GM11168 (cell line): ENCODE measurements at regions not wholly inside any gene's neighbourhood (a gene's known extent, or its start where the extent isn't known, plus 50 kb on each side); places are given as distances from the start of the nearest gene placed in this dataset.

Experiments used
- in situ Hi-C: fragments of 300-500 bp; cut with MboI; formaldehyde crosslinking; loops from one replicate; pipeline ENCODE4 v1.12.0; 2022; ENCODE audit warnings: low sequenced_read_pairs; ENCODE audit not compliant: unreplicated experiment

DNA sequence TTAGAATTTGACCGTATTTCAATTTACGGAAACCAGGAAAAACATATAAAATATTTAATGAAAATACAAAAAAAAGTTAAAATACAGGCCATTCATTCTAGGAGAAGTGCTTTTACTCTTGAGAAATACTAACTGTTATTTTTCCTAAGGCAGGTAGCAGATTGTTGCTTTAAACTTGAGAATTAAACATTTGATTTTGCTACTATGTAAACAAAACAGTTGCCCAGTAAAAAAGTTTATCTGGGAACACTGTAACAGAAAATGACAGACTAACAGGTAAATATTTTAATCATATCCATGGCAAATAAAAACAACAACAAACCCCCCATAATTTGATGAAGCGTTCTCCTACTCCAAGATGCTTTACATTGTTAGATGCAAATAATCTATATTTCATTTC, 350.5 kb downstream of the CRPPA start:
- in situ Hi-C loops, result no loop called here

DNA sequence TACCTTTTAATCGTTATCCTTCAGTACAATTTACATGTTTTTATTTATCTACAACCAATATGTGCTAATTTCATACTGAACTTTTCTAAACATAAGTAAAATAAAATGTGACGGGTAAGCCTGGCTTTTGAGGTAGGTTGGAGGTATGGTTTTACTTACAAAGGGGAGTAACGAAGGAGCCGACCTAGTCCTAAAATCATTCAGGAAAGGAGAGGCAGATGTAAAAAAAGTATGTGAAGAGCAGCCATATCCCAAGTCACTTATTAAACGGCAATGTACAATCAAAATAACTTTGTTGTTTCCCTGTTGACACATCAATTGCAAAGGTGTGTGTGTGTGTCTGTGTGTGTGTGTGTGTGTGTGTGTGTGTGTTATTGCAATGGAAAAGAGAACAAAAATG, 351.3 kb downstream of the CRPPA start:
- in situ Hi-C loops, result no loop called here

DNA sequence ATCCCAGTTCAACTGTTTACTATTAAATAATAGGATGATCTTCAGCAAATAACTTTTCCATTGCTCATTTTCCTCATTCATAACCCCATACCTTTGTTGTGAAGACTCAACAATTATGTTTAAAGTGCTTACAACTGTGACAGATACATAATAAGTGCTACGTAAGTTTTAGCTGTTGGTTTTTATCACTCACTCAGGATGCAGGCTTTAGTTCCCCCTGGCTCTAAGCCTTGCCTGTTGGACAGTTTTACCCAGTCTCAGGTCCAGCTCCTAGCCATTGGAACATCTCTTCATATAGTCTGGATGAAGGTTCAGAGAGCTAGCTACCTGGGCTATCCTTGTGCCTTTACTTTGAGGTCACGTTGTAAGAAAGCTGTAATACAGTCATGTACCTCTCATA, 353.2 kb downstream of the CRPPA start:
- in situ Hi-C loops, result no loop called here

- in situ Hi-C loops, result no loop called here
Measured at GRCh38 chr7:16067711-16068110, 353.6 kb downstream of the CRPPA start.

GRCh38 chr7:16066805-16067459, 354.4 kb downstream of the CRPPA start:
- in situ Hi-C loops, result no loop called here

- in situ Hi-C loops, result no loop called here
Measured at GRCh38 chr7:16065939-16066338, 355.4 kb downstream of the CRPPA start.

DNA sequence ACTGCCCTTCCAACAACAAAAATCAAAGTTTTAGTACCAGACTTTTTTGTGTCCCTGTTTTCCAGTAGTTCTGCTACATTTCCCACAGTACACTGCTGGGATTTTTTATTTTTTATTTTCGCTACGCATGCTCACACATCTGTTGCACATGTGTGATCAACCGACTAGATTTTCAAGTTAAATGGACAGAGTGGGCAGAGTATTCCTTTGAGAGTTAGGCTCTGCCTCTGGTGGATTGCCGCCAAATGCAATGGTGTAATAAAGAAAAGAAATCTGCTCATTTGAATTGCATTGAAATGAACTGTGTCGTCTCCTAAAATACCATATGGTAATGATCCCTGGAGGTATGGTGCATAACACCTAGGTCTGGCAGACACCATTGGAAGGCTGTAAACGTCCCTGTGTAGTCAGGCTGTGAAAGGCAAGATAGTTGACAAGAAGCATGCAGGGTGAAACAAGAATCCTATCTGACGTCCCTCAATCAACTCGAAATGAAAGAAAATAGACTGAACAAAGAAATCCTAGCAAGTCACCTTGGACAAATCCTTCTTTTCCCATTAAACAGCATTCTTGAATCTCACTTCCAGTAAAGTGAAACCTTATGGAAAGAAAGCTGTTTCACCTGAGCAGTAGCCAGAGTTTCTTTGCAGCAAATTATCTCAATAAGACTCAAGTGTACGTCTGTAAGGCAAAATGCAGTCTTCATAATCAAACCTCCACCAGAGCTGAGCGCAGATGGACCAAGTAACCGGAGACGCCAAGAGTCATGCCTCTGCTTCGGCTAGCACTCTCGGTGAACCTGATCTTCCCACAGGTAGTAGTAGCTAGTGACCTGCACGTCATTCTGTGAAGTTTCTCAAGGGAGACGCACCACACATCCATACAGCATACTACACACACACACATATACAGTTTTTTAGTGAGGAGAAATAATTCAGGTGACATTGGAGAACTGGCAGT, 357.3 kb downstream of the CRPPA start:
- in situ Hi-C loops, result no loop called here

DNA sequence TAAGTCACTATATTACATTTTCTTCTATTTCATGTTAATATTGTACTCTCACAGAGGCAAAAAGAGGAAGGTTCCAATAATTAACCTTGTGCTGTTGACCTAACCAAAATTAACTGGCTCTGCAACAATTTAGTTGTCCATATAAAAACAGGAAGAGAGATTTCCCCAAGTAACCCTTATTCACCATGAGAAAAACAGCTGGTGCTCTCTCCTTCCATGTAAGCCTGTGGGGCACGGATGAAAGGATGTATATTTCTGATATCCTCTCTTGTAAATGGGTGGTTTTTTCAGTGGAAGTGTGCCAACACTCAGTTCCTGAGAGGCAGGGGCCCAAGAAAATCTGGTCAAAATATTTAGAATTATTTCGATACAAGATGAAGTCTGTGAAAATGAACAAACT, 358.1 kb downstream of the CRPPA start:
- in situ Hi-C loops, result no loop called here

GRCh38 chr7:16062269-16062668, 359.1 kb downstream of the CRPPA start:
- in situ Hi-C loops, result no loop called here

GRCh38 chr7:16061630-16062029, 359.7 kb downstream of the CRPPA start:
- in situ Hi-C loops, result no loop called here

DNA sequence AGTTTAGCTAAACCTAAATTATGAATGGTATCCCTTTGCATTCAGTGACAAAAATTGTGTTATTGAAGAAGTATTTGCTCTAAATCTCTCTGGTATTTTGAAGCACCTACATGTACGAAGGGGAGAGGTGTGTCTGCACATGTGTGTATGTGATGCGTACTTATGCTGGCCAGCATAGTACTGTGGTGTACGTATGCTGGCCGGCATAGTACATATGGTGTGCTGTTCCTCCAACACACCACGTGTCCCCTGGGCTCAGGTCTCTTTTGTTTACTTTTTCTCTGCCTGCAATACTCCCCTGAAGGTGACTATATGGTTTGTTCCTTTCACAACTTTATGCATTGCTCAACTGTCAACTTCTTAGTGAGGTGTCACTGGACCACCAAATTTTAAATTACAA, 360.3 kb downstream of the CRPPA start:
- in situ Hi-C loops, result no loop called here

DNA sequence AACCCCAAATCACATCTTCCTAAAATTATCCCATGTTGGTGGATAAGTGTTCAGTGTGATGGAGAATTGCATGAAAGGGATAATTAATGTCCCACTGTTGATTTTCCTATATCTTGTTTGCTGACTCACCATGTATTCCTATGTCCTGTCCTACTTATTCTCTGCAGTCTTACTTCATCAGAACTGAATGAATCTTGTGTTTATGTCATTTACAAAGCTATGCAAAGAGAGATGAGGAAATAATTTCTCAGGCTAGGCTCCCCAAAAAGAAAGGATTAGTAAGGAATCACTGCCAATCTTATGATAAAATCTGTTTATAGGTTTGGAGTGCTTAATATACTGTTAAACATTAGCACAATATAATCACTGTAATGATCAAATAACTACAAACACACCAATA, 360.8 kb downstream of the CRPPA start:
- in situ Hi-C loops, result no loop called here

- in situ Hi-C loops, result no loop called here
Measured at GRCh38 chr7:16055263-16055976, 365.9 kb downstream of the CRPPA start.

- in situ Hi-C loops, result no loop called here
Measured at GRCh38 chr7:16051561-16052255, 365.2 kb upstream of the MEOX2 start.

DNA sequence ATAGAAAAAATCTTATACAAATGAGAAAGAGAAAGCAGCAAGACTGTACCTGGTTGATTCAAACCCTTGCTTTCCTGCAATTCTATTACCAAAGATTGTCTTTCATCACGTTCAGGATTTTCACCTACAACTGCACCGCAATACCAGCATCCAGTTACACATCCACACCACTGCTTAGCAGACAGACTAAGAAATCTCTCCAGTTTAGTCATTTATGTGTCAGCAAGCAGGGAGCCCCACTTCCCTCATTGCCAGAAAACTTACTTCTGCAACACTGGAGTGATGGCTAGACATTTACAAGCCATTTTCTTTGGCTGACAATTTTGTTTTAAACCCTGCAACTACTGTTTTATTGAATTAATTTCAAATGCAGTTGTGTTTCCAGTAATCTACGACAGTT, 359.6 kb upstream of the MEOX2 start:
- in situ Hi-C loops, result no loop called here

DNA sequence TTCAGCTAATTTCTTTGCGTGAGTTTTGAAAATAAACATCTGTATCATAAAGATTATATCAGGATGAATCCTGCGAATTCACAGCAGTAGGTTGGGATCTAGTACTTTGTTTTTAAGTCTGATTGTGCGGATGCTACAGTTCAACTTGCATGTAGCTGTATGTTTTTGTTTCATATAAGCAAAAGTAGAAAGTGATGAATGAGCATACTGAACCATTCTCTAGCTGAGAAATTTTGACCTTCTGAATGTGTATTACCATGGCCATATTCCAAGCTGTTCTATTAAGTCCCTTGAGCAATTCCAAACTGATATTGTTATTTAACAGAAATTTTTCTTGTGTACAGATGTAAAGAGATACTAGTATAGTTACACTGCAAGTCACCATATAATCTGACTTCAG, 358.8 kb upstream of the MEOX2 start:
- in situ Hi-C loops, result no loop called here

DNA sequence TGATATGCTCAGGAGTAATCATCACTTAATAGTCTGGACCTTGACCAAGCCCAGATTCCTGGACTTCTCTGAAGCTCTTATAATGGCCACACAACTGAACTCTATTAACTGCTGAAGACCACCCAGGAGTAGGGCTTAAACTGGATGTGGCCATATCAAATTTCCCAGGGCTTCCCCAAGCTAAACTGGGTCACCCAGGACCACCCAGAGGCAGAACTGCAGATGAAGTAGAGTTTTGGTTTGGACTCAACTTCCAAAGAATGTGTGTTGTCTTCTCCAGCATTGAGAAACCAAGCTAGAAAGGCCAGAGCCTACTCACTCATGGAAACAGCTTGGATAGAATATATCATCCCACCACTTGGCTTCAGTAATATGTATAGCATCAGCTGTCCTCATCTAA, 358.2 kb upstream of the MEOX2 start:
- in situ Hi-C loops, result no loop called here

- in situ Hi-C loops, result no loop called here
Measured at GRCh38 chr7:16040346-16040745, 353.9 kb upstream of the MEOX2 start.

DNA sequence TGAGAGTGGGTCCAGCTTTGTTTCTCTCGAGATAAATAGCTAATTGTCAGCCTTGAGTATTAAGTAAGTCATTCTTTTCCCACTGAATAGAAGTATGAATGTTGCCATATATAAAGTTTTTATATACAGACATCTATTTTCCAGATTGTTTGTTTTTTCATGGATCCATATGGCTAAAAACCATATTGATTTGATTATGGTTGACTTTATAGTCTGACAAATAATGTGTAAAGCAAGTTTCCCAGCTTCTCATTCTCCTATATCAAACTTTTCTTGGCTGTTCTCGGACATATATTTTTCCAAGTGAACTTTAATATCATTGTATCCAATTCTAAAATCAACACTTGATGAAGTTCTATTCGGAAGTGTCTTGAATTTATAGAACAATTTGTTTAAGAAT, 352.4 kb upstream of the MEOX2 start:
- in situ Hi-C loops, result no loop called here

GRCh38 chr7:16035392-16035791, 348.9 kb upstream of the MEOX2 start:
- in situ Hi-C loops, result no loop called here
